H1 (cell line): ENCODE measurements at regions not wholly inside any gene's neighbourhood (a gene's known extent, or its start where the extent isn't known, plus 50 kb on each side); places are given as distances from the start of the nearest gene placed in this dataset.

ENCODE experiments used
- CTCF ChIA-PET: fragments of 300-600 bp; sonication (Branson Sonifier 250); formaldehyde crosslinking; loops from one replicate; lab custom pipeline; 2021; ENCODE audit not compliant: partially characterized antibody; lab: Charles Lee
- POLR2A ChIA-PET: fragments of 300-600 bp; sonication (Branson Sonifier 250); formaldehyde crosslinking; loops from one replicate; lab custom pipeline; 2021; ENCODE audit warnings: inconsistent platforms; ENCODE audit not compliant: partially characterized antibody; lab: Charles Lee
- DNase-seq, 2 experiments: peaks; one replicate each; pipeline versions ENCODE4 v3.0.0 to v3.0.0-alpha.2; 2010 to 2022; ENCODE audit warnings: low spot score in 2 of 2, low read depth in 1 of 2, mixed read lengths in 1 of 2
- FAIRE-seq: peaks from 2 replicates; lab custom pipeline; 2011; peaks lifted over from hg19 to GRCh38; lab: Jason Lieb, UNC
- H2AFZ ChIP-seq: 2 replicates; pipeline ENCODE4 v1.8.1; 2012; ENCODE audit warnings: low read length, inconsistent platforms
- H2AK5ac ChIP-seq: 2 replicates; pipeline ENCODE4 v1.6.1; 2013; ENCODE audit warnings: low read depth, low read length
- H2BK120ac ChIP-seq: replicated peaks from 2 replicates; pipeline ENCODE3; 2013; ENCODE audit warnings: low read depth, low read length, inconsistent platforms
- H2BK12ac ChIP-seq: 2 replicates; pipeline ENCODE4 v1.6.1; 2013; ENCODE audit warnings: low read depth, low read length
- H2BK15ac ChIP-seq: 2 replicates; pipeline ENCODE4 v1.6.1; 2013; ENCODE audit warnings: low read length
- H2BK20ac ChIP-seq: 2 replicates; pipeline ENCODE4 v1.6.1; 2013; ENCODE audit warnings: low read length
- H2BK5ac ChIP-seq: 2 replicates; pipeline ENCODE4 v1.6.1; 2013; ENCODE audit warnings: low read depth, low read length
- H3K14ac ChIP-seq: 2 replicates; pipeline ENCODE4 v1.6.1; 2013; ENCODE audit warnings: inconsistent platforms; ENCODE audit not compliant: insufficient read length
- H3K18ac ChIP-seq: 2 replicates; pipeline ENCODE4 v1.6.1; 2013; ENCODE audit warnings: low read length; ENCODE audit errors: extremely low read depth
- H3K23ac ChIP-seq: 2 replicates; pipeline ENCODE4 v1.6.1; 2013; ENCODE audit warnings: inconsistent platforms; ENCODE audit not compliant: insufficient read length
- H3K23me2 ChIP-seq: 2 replicates; pipeline ENCODE4 v1.6.1; 2013; ENCODE audit warnings: low read depth, low read length
- H3K27ac ChIP-seq: 2 replicates; pipeline ENCODE4 v1.6.1; 2011; ENCODE audit warnings: low read depth, low read length, inconsistent platforms
- H3K27me3 ChIP-seq, 4 experiments: replicated peaks in 1 of 4; 1 replicate in 1 of 4; 2 replicates in 3 of 4; pipeline versions ENCODE4 v1.6.1 to v1.8.1; 2011 to 2013; ENCODE audit warnings: low read length in 3 of 4, mild to moderate bottlenecking in 3 of 4, inconsistent platforms in 2 of 4, mixed read lengths in 2 of 4, moderate library complexity in 1 of 4; ENCODE audit not compliant: control insufficient read depth in 3 of 4, insufficient read depth in 3 of 4; ENCODE audit errors: extremely low read depth in 1 of 4
- H3K36me3 ChIP-seq, 4 experiments: 2 replicates each; pipeline versions ENCODE4 v1.6.1 to v1.8.1; 2011 to 2013; ENCODE audit warnings: mild to moderate bottlenecking in 4 of 4, low read length in 3 of 4, moderate library complexity in 2 of 4, control low read depth in 1 of 4, inconsistent platforms in 1 of 4; ENCODE audit not compliant: insufficient read depth in 4 of 4, control insufficient read depth in 2 of 4
- H3K4ac ChIP-seq: replicated peaks from 2 replicates; pipeline ENCODE3; 2013; ENCODE audit warnings: low read length, low read depth, mixed read lengths, inconsistent platforms; ENCODE audit not compliant: insufficient read length
- H3K4me1 ChIP-seq, 4 experiments: replicated peaks in 1 of 4; 1 replicate in 1 of 4; 2 replicates in 3 of 4; pipeline versions ENCODE4 v1.6.1 to v1.8.1; 2011 to 2013; ENCODE audit warnings: low read length in 3 of 4, inconsistent platforms in 2 of 4, mixed read lengths in 1 of 4; ENCODE audit not compliant: insufficient read depth in 4 of 4, control insufficient read depth in 3 of 4
- H3K4me2 ChIP-seq, 2 experiments: 2 replicates each; pipeline versions ENCODE4 v1.6.1 to v1.8.1; 2011 to 2013; ENCODE audit warnings: low read depth in 2 of 2, low read length in 2 of 2, control low read depth in 1 of 2, inconsistent platforms in 1 of 2, mild to moderate bottlenecking in 1 of 2; ENCODE audit not compliant: insufficient read depth in 1 of 2
- H3K4me3 ChIP-seq, 4 experiments: fragments of 200-600, 300-600 bp in 1 of 4; sonication (generic), shearing (Covaris generic), sonication (Bioruptor Twin) in 1 of 4; 2 replicates each; pipeline versions ENCODE4 v1.5.1 to v1.8.1; 2011 to 2016; ENCODE audit warnings: low read length in 4 of 4, low read depth in 3 of 4, control low read depth in 2 of 4, inconsistent platforms in 2 of 4, mild to moderate bottlenecking in 2 of 4, mixed read lengths in 1 of 4, moderate library complexity in 1 of 4; ENCODE audit not compliant: insufficient read depth in 2 of 4; ENCODE audit errors: extremely low read depth in 1 of 4
- H3K56ac ChIP-seq: replicated peaks from 2 replicates; pipeline ENCODE3; 2013; ENCODE audit warnings: low read depth, mild to moderate bottlenecking, mixed read lengths, low read length, inconsistent platforms; ENCODE audit not compliant: insufficient read length
- H3K79me1 ChIP-seq: 2 replicates; pipeline ENCODE4 v1.6.1; 2013; ENCODE audit warnings: low read depth, low read length, control low read depth
- H3K79me2 ChIP-seq, 2 experiments: 2 replicates each; pipeline versions ENCODE4 v1.6.1 to v1.8.1; 2012 to 2013; ENCODE audit warnings: low read length in 2 of 2, mild to moderate bottlenecking in 2 of 2, inconsistent platforms in 1 of 2; ENCODE audit not compliant: insufficient read depth in 2 of 2, control insufficient read depth in 1 of 2
- H3K9ac ChIP-seq, 4 experiments: replicated peaks in 1 of 4; 1 replicate in 1 of 4; 2 replicates in 3 of 4; pipeline versions ENCODE4 v1.6.1 to v1.8.1; 2011 to 2013; ENCODE audit warnings: low read depth in 3 of 4, low read length in 3 of 4, control low read depth in 2 of 4, mild to moderate bottlenecking in 2 of 4, moderate library complexity in 2 of 4, inconsistent platforms in 1 of 4; ENCODE audit errors: extremely low read depth in 1 of 4
- H3K9me3 ChIP-seq, 2 experiments: 2 replicates each; pipeline versions ENCODE4 v1.6.1 to v1.8.1; 2012 to 2013; ENCODE audit warnings: mild to moderate bottlenecking in 2 of 2, moderate library complexity in 2 of 2, control low read depth in 1 of 2, inconsistent platforms in 1 of 2, low read depth in 1 of 2, low read length in 1 of 2, mixed read lengths in 1 of 2; ENCODE audit not compliant: insufficient read depth in 2 of 2
- H4K20me1 ChIP-seq, 2 experiments: replicated peaks in 1 of 2; 2 replicates each; pipeline versions ENCODE3 to v1.8.1; 2011 to 2013; ENCODE audit warnings: inconsistent platforms in 2 of 2, low read length in 2 of 2, mild to moderate bottlenecking in 1 of 2; ENCODE audit not compliant: insufficient read depth in 2 of 2, control insufficient read depth in 1 of 2
- H4K5ac ChIP-seq: 2 replicates; pipeline ENCODE4 v1.6.1; 2013; ENCODE audit warnings: low read length, low read depth, mixed read lengths, inconsistent platforms; ENCODE audit not compliant: insufficient read length
- H4K8ac ChIP-seq: 2 replicates; pipeline ENCODE4 v1.8.0; 2013; ENCODE audit warnings: mild to moderate bottlenecking, moderate library complexity, low read length, inconsistent platforms; ENCODE audit not compliant: insufficient read depth; ENCODE audit errors: extremely low read depth
- H4K91ac ChIP-seq: replicated peaks from 2 replicates; pipeline ENCODE3; 2013; ENCODE audit warnings: low read length, mixed read lengths, inconsistent platforms; ENCODE audit not compliant: insufficient read length
- CBX5 ChIP-seq: fragments of 300-800, 300-1000 bp; sonication (generic); IDR thresholded peaks from 2 replicates; pipeline ENCODE4 v1.7.1; 2016; ENCODE audit warnings: antibody characterized with exemption, low read length, low read depth
- CEBPB ChIP-seq: IDR thresholded peaks from 2 replicates; pipeline ENCODE4 v1.6.1; 2012; ENCODE audit warnings: low read depth, low read length
- GABPA ChIP-seq: IDR thresholded peaks from 2 replicates; pipeline ENCODE4 v1.6.1; 2011; ENCODE audit warnings: mild to moderate bottlenecking, low read length, moderate library complexity, borderline replicate concordance; ENCODE audit not compliant: insufficient read depth
- HDAC2 ChIP-seq, 2 experiments: fragments of 300-600 bp in 1 of 2; sonication (generic) in 1 of 2; IDR thresholded peaks; 2 replicates each; pipeline ENCODE4 v1.6.1; 2011 to 2012; ENCODE audit warnings: low read depth in 2 of 2, low read length in 2 of 2, mild to moderate bottlenecking in 2 of 2, moderate library complexity in 2 of 2, borderline replicate concordance in 1 of 2, inconsistent platforms in 1 of 2
- NANOG ChIP-seq: IDR thresholded peaks from 2 replicates; pipeline ENCODE4 v1.6.1; 2011; ENCODE audit warnings: low read length, low read depth, mild to moderate bottlenecking, inconsistent platforms; ENCODE audit not compliant: insufficient read depth, poor library complexity, severe bottlenecking
- SIN3A ChIP-seq, 2 experiments: IDR thresholded peaks in 1 of 2; conservative IDR thresholded peaks in 1 of 2; 2 replicates each; pipeline ENCODE4 v1.6.1; 2011 to 2012; ENCODE audit warnings: low read length in 2 of 2, improper control_type of control experiment in 1 of 2, low read depth in 1 of 2, mild to moderate bottlenecking in 1 of 2
- SIX5 ChIP-seq: IDR thresholded peaks from 2 replicates; pipeline ENCODE4 v1.6.1; 2011; ENCODE audit warnings: mild to moderate bottlenecking, low read depth, low read length
- USF2 ChIP-seq: IDR thresholded peaks from 2 replicates; pipeline ENCODE4 v1.6.1; 2011; ENCODE audit warnings: low read length, improper control_type of control experiment
- WGBS, 2 experiments: shearing (Covaris generic) in 1 of 2; methylation state at CpG; one replicate each; pipeline versions ENCODE4 v1.1.6 to v1.1.7; 2013 to 2015; ENCODE audit warnings: low lambda C conversion rate in 2 of 2, mixed read lengths in 2 of 2, inconsistent platforms in 1 of 2, low coverage in 1 of 2, missing lambda C conversion rate in 1 of 2; ENCODE audit not compliant: insufficient replicate concordance in 2 of 2, insufficient coverage in 1 of 2, insufficient read length in 1 of 2; ENCODE audit errors: extremely low coverage in 1 of 2, missing lambda C conversion rate in 1 of 2; 5-methylcytosine and 5-hydroxymethylcytosine counted together

- H2BK120ac ChIP-seq: no peak overlapping the region
- DNase-seq: no peak
- no peak overlapping the region for H2AK5ac ChIP-seq
- no peaks in the 10 kb centered on the region for H3K9me3 ChIP-seq
- no peak overlapping the region for H2BK12ac ChIP-seq
- H4K5ac ChIP-seq: no peak overlapping the region
- no peak overlapping the region for H3K14ac ChIP-seq
- no peak overlapping the region for H2BK5ac ChIP-seq
- no peak overlapping the region for H3K4me2 ChIP-seq
- no peak overlapping the region for H3K4ac ChIP-seq
- no peak overlapping the region for H3K4me3 ChIP-seq
- H3K27ac ChIP-seq: no peak overlapping the region
- H3K23me2 ChIP-seq: no peaks in the 10 kb centered on the region
- H3K79me2 ChIP-seq: no peaks in the 10 kb centered on the region
- H3K79me1 ChIP-seq: no peaks in the 10 kb centered on the region
- no peaks in the 10 kb centered on the region for H4K20me1 ChIP-seq
- no peak overlapping the region for H3K23ac ChIP-seq
- H3K56ac ChIP-seq: no peak overlapping the region
- 95% methylated on average over 2 of the region's 2 CpGs; no CpG with 5 or more reads in 1 of the 2 experiments for WGBS, 2 experiments
- no peaks in the 10 kb centered on the region for H3K4me1 ChIP-seq
- no peaks in the 10 kb centered on the region for H3K27me3 ChIP-seq
- H3K9ac ChIP-seq: no peak overlapping the region
- H2BK15ac ChIP-seq: no peak overlapping the region
- no peak overlapping the region for H4K8ac ChIP-seq
- TF ChIP-seq SIN3A (conservative IDR thresholded peaks at IDR 0.05 in 1 of 2, IDR thresholded peaks at IDR 0.05 in 1 of 2; ENCODE audit: low read depth in 1 of 2, low read length in 2 of 2): no peak
- no peak for TF ChIP-seq NANOG
- TF ChIP-seq USF2: no peak
- no peak for TF ChIP-seq CBX5
- TF ChIP-seq CEBPB: no peak
- TF ChIP-seq HDAC2 (IDR thresholded peaks at IDR 0.05; ENCODE audit: borderline replicate concordance in 1 of 2, low read depth in 2 of 2, low read length in 2 of 2): no peak
- TF ChIP-seq SIX5: no peak
- TF ChIP-seq GABPA: no peak
- H4K91ac ChIP-seq: no peak overlapping the region
- no peak for FAIRE-seq
- no peak overlapping the region for H3K18ac ChIP-seq
- H3K36me3 ChIP-seq: no peaks in the 10 kb centered on the region
- no peak overlapping the region for H2AFZ ChIP-seq
- H2BK20ac ChIP-seq: no peak overlapping the region
- ChIA-PET CTCF (interaction anchor here (0.5 to 1.5 kb wide), 4 partner anchors 546 to 1966 kb away, joined by 3 read pairs; no protein-coding TSS in a partner anchor), POLR2A (no interaction called here)
Measured at GRCh38 chr2:225114786-225115323, 72.6 kb upstream of the DOCK10 start.
